Caco-2 (cell line): ENCODE measurements at regions not wholly inside any gene's neighbourhood (a gene's known extent, or its start where the extent isn't known, plus 50 kb on each side); places are given as distances from the start of the nearest gene placed in this dataset.

Experiments used
- BruUV-seq: library from RNA; stranded (reverse); fragments of 400-500 nt; replicated peaks from 2 replicates; lab custom pipeline; 2021; lab: Mats Ljungman, UMichigan
- CTCF ChIA-PET: fragments of 300-600 bp; sonication (Branson Sonifier 250); formaldehyde crosslinking; loops from one replicate; lab custom pipeline; 2022; ENCODE audit warnings: antibody characterized with exemption; lab: Charles Lee
- POLR2A ChIA-PET: fragments of 300-600 bp; sonication (Branson Sonifier 250); formaldehyde crosslinking; loops from one replicate; lab custom pipeline; 2022; ENCODE audit warnings: antibody characterized with exemption; lab: Charles Lee
- DNase-seq, 2 experiments: peaks; one replicate each; pipeline versions ENCODE4 v3.0.0 to v3.0.0-alpha.2; 2020 to 2022
- H3K27me3 ChIP-seq: replicated peaks from 2 replicates; pipeline ENCODE4 v1.6.0; 2011; ENCODE audit warnings: low read length; ENCODE audit not compliant: control insufficient read depth, insufficient read depth
- H3K36me3 ChIP-seq: 2 replicates; pipeline ENCODE4 v1.5.1; 2011; ENCODE audit warnings: low read length; ENCODE audit not compliant: control insufficient read depth, insufficient read depth
- H3K4me1 ChIP-seq: fragments of 250-450 bp; sonication (Bioruptor Pico); 2 replicates; pipeline ENCODE4 v1.5.1; 2020; ENCODE audit warnings: mild to moderate bottlenecking
- H3K4me3 ChIP-seq: 2 replicates; pipeline ENCODE4 v1.5.1; 2011; ENCODE audit warnings: low read depth, mild to moderate bottlenecking, control low read depth, low read length
- H3K9me3 ChIP-seq: fragments of 250-450 bp; sonication (Bioruptor Pico); 2 replicates; pipeline ENCODE4 v1.5.1; 2020; ENCODE audit warnings: mild to moderate bottlenecking, moderate library complexity
- H3K27ac Mint-ChIP-seq: one replicate; pipeline ENCODE4 v1.8.0; 2022; ENCODE audit warnings: mixed read lengths; ENCODE audit not compliant: unreplicated experiment
- H3K27me3 Mint-ChIP-seq: one replicate; pipeline ENCODE4 v1.8.0; 2022; ENCODE audit warnings: mixed read lengths; ENCODE audit not compliant: insufficient read depth, unreplicated experiment
- H3K36me3 Mint-ChIP-seq: one replicate; pipeline ENCODE4 v1.8.0; 2022; ENCODE audit warnings: mild to moderate bottlenecking, mixed read lengths; ENCODE audit not compliant: insufficient read depth, unreplicated experiment
- H3K4me1 Mint-ChIP-seq: one replicate; pipeline ENCODE4 v1.8.0; 2022; ENCODE audit warnings: low read depth, mixed read lengths; ENCODE audit not compliant: unreplicated experiment
- H3K4me3 Mint-ChIP-seq: one replicate; pipeline ENCODE4 v1.8.0; 2022; ENCODE audit warnings: mild to moderate bottlenecking, moderate library complexity, mixed read lengths; ENCODE audit not compliant: unreplicated experiment
- H3K9me3 Mint-ChIP-seq: one replicate; pipeline ENCODE4 v1.8.0; 2022; ENCODE audit warnings: mixed read lengths; ENCODE audit not compliant: unreplicated experiment
- CTCF ChIP-seq, 2 experiments: fragments of 200-600 bp in 1 of 2; IDR thresholded peaks; 1 replicate in 1 of 2; 2 replicates in 1 of 2; pipeline versions ENCODE4 v1.5.1 to v1.8.0; 2011 to 2022; ENCODE audit warnings: antibody characterized with exemption in 1 of 2, control low read depth in 1 of 2, inconsistent platforms in 1 of 2, low read depth in 1 of 2, low read length in 1 of 2, mild to moderate bottlenecking in 1 of 2, moderate library complexity in 1 of 2; ENCODE audit not compliant: insufficient read depth in 1 of 2, severe bottlenecking in 1 of 2, unreplicated experiment in 1 of 2
- intact Hi-C: fragments of 100-400 bp; cut with micrococcal nuclease; formaldehyde crosslinking; loops from one replicate; pipeline ENCODE4 v1.10.0; 2022; ENCODE audit not compliant: unreplicated experiment

- H3K27me3 ChIP-seq: no peaks in the 10 kb centered on the region
- ChIA-PET CTCF (no interaction called here), POLR2A (no interaction called here)
- Mint-ChIP-seq H3K27me3 (no peaks in the 10 kb centered on the region), H3K9me3 (no peaks in the 10 kb centered on the region), H3K36me3 (no peaks in the 10 kb centered on the region), H3K4me1 (no peaks in the 10 kb centered on the region), H3K27ac (no peak overlapping the region), H3K4me3 (no peak overlapping the region)
- intact Hi-C loops: no loop called here
- no TSS peak for BruUV-seq
- no peaks in the 10 kb centered on the region for H3K9me3 ChIP-seq
- H3K4me1 ChIP-seq: no peaks in the 10 kb centered on the region; the same call in 1 of the 2 replicates
- TF ChIP-seq CTCF (IDR thresholded peaks at IDR 0.05; ENCODE audit: insufficient read depth in 1 of 2, low read depth in 1 of 2, low read length in 1 of 2, severe bottlenecking in 1 of 2, unreplicated experiment in 1 of 2): no peak
- H3K36me3 ChIP-seq: no peaks in the 10 kb centered on the region
- DNase-seq: no peak
- H3K4me3 ChIP-seq: no peak overlapping the region
Observed at GRCh38 chr6:147654103-147654845, 145.8 kb downstream of the SAMD5 start.

GRCh38 chr6:147660334-147661311 lies 152.1 kb downstream of the SAMD5 start:
- Histone ChIP-seq H3K4me3 (no peak overlapping the region), H3K9me3 (no peaks in the 10 kb centered on the region), H3K27me3 (no peaks in the 10 kb centered on the region), H3K4me1 (no peaks in the 10 kb centered on the region), H3K36me3 (no peaks in the 10 kb centered on the region)
- no peak for TF ChIP-seq CTCF (IDR thresholded peaks at IDR 0.05; ENCODE audit: insufficient read depth in 1 of 2, low read depth in 1 of 2, low read length in 1 of 2, severe bottlenecking in 1 of 2, unreplicated experiment in 1 of 2)
- BruUV-seq: no TSS peak
- H3K4me3 Mint-ChIP-seq: no peak overlapping the region
- H3K27ac Mint-ChIP-seq: no peak overlapping the region
- H3K4me1 Mint-ChIP-seq: no peaks in the 10 kb centered on the region
- POLR2A ChIA-PET: no interaction called here
- DNase-seq: no peak
- no peaks in the 10 kb centered on the region for H3K36me3 Mint-ChIP-seq
- intact Hi-C loops: no loop called here
- no peaks in the 10 kb centered on the region for H3K9me3 Mint-ChIP-seq
- CTCF ChIA-PET: no interaction called here
- H3K27me3 Mint-ChIP-seq: no peaks in the 10 kb centered on the region

GRCh38 chr6:147662646-147663045 lies 154.2 kb downstream of the SAMD5 start:
- Histone ChIP-seq H3K27me3 (no peaks in the 10 kb centered on the region), H3K9me3 (no peaks in the 10 kb centered on the region), H3K4me3 (no peak overlapping the region), H3K4me1 (no peaks in the 10 kb centered on the region), H3K36me3 (no peaks in the 10 kb centered on the region)
- POLR2A ChIA-PET: no interaction called here
- Mint-ChIP-seq H3K27ac (no peak overlapping the region), H3K4me3 (no peak overlapping the region), H3K27me3 (no peaks in the 10 kb centered on the region), H3K4me1 (no peaks in the 10 kb centered on the region), H3K36me3 (no peaks in the 10 kb centered on the region), H3K9me3 (no peaks in the 10 kb centered on the region)
- no peak for DNase-seq
- TF ChIP-seq CTCF (IDR thresholded peaks at IDR 0.05; ENCODE audit: insufficient read depth in 1 of 2, low read depth in 1 of 2, low read length in 1 of 2, severe bottlenecking in 1 of 2, unreplicated experiment in 1 of 2): no peak
- intact Hi-C loops: no loop called here
- BruUV-seq: no TSS peak
- CTCF ChIA-PET: no interaction called here
